ENCODE measurements at regions not wholly inside any gene's neighbourhood (a gene's known extent, or its start where the extent isn't known, plus 50 kb on each side); places are given as distances from the start of the nearest gene placed in this dataset.

DNA sequence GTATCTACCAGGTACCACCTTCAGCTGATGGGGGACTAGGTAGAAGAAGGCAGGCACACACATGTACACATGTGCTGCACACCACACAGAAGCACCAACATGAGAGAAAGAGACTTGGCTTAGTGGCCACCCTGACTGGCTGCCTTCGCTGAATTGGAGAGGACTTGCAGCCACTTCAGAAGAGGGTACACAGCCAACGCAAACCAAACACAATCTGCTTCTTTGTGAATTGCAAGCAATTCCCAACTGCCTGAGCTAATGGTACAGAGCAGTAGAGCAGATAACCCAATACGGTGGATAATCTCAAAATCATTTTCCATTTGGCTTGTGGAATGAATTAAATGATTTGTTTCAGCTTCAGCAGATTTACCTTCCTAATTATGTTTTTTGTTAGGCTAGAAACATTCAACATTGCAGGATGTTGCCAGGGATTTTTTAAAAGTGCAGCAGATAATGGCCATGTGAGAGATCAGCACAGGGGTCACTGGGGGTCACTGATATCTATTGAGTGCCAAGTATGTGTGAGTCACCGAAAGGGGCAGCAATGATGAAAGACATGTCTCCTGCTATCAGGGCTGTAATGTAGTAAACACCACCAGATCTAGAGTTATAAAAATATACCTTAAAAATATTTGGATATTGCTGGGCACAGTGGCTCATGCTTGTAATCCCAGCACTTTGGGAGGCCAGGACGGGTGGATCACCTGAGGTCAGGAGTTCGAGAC, 652.6 kb downstream of the BCL11A start:
- no peak for DNase-seq

GRCh38 chr2:59899692-59900091, 653.8 kb downstream of the BCL11A start:
- no peak for DNase-seq

DNA sequence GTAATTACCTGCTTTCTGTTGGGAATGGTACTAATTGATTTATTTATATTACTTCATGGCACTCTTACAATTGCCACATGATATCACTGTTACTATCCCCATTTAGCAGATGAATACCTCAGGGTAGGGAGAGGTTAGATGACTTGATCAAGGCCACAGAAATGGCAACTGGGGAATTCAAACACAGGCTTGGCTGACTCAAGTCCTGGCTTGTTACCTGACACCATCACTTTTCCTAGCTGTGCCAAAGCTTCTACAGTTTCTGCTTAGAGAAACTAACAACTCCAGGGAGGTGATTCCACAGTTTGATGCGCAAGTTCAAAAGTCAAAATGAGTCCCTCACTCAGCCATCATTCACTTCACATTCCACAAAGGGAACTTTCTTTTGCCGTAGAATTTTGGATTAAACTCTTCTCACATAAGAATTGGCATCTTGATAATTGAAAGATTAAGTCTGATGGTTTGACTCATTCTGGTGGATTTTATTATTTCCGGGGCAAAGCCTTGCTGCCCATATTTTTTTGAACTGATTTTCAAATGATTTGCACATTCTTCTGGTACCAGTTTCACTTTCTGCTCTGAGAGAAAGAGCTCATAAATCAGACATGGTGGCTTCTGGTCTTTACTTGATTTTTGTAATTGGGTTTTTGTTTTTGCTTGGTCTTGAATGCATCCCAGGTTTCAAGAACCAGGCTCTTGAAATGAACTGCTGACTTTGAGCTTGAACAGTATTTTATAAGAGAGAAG, 656.8 kb downstream of the BCL11A start:
- DNase-seq: no peak

- DNase-seq: no peak
Measured at GRCh38 chr2:59893612-59894011, 659.8 kb downstream of the BCL11A start.

- no peak for DNase-seq
Measured at GRCh38 chr2:59892398-59892797, 661.1 kb downstream of the BCL11A start.

DNA sequence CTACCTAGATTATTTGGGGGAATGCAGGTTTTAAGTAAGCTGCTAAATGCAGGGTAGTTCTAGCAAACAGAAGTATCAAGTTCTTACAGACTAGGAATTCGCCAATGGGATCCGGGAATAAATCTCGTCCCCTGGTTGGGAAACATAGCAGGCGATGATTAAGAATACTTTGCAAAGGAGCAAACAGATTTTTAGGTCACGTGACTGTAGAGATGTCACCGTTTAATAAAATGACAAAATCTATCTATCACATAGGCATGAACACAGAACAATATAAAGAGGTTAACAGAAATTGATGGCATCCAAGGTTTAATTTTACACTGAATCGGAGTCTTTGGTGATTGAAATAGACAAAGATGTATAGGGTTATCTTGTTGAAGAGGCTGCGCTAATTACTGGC, 664.1 kb downstream of the BCL11A start:
- DNase-seq: no peak

GRCh38 chr2:59888706-59889105, 664.7 kb downstream of the BCL11A start:
- DNase-seq: no peak

DNA sequence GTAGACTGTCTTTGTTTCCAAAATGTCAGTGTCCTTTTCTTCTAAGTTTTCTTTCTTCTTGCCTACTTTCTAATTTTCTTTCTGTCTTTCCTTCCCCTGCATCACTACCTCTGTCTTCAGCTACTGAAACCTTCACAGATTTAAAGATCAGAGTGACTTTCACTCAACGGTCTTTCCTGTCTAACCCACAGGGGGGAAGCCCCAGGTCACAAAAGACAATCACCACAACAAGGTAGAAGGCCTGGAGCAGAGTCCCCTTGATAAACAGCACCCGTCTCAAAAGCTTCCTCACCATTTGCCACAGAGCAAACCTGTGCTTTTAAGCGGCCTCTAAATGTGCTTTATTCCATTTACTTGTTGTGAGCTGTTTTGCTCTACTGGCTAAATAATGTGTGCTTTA, 665.4 kb downstream of the BCL11A start:
- no peak for DNase-seq

GRCh38 chr2:59887366-59887765, 666.1 kb downstream of the BCL11A start:
- DNase-seq: no peak

DNA sequence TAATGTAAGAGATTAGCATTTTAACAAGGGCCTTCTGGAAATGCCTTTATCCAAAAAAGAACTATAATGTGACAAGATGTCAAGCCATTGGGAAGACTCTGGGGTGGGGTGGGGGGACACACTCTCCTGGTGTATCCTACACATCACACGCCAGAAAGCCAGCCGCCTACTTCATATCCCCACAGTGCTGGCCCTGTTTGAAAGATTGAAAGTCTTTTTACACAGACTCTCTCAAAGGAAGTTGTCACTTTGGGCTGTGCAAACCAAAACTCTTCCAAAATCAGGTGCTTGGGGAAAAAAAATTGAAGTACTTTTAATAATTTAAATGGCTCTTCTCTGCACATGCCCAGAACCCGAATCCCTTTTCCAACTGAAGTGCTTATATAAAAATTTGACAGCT, 666.7 kb downstream of the BCL11A start:
- no peak for DNase-seq

- DNase-seq: no peak
Measured at GRCh38 chr2:59885541-59885940, 667.9 kb downstream of the BCL11A start.

DNA sequence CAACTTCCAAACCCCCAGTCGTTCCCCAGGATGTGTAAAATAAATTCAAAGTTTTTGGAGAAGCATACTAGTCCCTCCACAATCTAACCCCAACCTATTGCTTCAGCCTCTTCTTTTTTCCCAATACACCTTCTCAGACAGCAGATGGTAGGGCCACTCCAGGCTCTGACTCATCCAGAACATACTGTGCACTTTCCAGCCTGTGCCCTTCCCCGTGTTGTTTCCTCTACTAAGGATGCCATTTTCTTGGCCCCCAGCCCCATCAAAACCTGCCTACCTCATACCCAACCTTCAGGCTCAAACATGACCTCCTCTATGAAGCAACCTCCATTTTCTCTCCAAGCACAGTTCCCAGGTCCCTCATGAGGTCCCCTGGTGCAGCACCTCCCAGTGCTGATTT, 669.3 kb downstream of the BCL11A start:
- DNase-seq: no peak

DNA sequence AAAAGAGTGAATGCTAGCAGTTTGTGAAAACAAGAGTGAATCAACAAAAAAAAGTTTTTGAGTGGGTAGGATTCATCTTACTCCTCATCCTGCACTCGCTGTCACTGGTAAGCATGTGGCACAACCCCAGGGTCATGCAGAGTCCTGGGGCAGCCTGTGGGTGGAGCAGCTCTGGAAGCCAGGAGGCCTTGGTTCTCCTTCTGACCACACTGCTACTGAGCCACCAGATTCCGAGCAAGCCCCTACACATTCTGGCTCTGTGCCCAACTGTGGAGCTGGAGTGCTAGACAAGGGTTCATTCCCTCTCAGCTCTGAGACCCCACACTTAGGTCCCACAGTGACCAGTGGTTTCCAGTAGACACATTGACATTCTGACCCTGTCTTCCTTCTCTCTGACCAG, 670.6 kb downstream of the BCL11A start:
- no peak for DNase-seq

DNA sequence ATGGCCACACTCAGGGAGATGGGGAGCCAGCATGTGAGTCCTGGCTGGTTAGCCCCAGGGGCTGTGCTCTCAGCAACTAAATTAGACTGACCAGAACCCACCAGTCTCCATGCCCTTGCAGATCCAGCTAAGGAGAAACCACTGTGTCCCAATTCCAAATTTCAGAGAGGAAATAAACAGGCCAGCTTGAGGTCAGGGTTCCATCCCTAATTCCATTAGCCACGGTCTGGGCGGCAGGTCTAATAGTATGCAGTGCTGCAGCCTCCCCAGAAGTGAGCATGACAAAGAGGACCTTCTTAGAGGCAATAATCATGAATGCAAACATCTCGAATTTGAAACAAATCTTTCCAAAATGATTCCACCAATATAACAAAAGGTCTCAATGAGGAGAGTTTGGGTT, 671.2 kb downstream of the BCL11A start:
- no peak for DNase-seq

GRCh38 chr2:59881218-59881617, 672.2 kb downstream of the BCL11A start:
- no peak for DNase-seq

- no peak for DNase-seq
Measured at GRCh38 chr2:59879700-59880131, 673.7 kb downstream of the BCL11A start.

- DNase-seq: no peak
Measured at GRCh38 chr2:59875836-59876235, 677.6 kb downstream of the BCL11A start.

GRCh38 chr2:59874971-59875755, 678.3 kb downstream of the BCL11A start:
- no peak for DNase-seq

DNA sequence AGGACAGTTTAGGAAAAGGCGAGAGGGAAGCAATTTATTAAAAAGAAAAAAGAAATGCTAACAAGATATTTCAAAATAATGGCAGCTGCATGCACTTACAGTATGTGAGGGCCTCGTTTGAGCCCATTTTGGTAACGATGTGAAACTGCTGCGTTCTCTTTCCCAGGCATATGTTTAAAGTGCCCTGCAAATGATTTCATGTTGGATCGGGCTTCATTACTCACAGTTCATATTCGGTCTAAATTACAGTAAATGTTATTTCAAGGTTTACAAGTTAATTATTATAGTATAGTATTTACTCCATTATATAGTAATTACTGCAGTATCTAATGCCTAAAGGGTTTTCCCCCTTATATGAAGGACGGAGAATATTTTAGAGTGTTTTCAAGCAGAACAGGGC, 679.1 kb downstream of the BCL11A start:
- no peak for DNase-seq

DNA sequence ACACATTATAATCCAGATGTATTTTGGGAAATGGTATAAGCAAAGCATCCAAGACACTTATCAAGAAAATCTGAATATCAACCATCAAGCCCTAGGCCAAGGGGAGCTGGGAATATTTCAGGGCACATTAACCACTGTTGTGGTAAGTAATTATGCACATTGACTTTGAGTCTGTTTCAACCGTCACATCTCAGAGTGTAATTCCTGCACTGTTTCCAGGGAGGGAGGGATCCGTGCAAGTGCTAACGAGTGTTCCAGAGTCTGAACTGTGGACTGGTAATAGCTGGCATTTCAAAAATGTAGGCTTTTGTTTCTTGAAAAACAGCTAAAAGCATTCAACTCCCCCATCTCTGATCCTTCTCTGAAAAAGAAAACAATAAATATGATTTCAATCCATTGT, 681.6 kb downstream of the BCL11A start:
- DNase-seq: no peak

- DNase-seq: no peak
Measured at GRCh38 chr2:59868981-59869380, 684.5 kb downstream of the BCL11A start.

DNA sequence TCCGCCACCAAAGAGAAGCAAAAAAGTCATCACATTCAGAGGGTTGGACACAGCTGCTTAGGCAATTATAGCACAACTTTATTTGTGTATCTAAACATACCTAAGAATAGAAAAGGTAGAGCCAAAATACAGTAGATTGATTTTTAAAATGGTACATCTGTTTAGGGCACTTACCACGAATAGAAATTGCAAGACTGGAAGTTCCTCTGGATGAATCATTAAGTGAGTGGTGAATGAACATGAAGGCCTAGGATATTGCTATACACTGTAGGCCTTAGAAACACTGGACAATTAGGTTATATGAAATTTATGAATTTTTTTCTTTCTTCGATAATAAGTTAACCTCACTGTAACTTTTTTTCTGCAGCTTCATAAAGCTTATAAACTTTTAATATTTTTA, 687.0 kb downstream of the BCL11A start:
- DNase-seq: no peak

DNA sequence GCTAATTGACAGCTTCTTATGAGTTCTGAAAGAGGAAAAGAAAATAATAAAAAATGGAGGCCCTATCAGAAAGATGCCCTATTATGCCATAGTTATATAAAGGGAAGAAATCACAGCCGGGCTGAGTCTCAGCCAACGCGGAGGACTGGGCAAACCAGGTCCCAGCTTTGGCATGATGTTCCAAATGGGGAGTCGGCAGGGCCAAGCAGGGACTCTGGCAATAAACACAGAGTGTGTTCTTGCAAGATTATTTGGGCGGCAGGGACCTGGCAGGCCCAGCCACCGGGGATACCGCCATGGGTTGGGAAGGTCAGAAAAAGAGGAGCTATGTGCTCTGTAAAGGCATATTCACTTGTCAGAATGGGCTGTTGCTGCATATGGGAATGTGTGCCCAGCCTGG, 694.9 kb downstream of the BCL11A start:
- no peak for DNase-seq

DNA sequence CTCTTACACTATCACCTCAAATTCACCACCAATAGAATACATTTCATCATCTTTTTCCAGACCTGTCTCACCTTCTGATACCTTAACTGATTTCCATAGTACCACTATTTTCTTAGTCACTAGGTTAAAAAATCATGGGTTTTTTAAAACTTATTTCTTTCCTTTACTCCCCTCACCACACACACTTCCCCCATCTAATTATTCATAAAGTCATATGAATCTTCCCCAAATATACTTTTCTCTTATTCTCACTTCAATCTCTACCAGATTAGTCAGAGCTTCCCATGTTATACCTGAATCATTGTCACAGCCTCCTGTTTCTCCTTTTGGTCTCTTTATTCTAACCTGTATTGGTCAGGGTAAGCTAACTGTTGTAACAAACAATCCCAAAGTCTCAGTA, 696.3 kb downstream of the BCL11A start:
- DNase-seq: no peak

Data from OCI-M1 (cell line).